Endothelial cell of umbilical vein (primary cell): ENCODE measurements at regions not wholly inside any gene's neighbourhood (a gene's known extent, or its start where the extent isn't known, plus 50 kb on each side); places are given as distances from the start of the nearest gene placed in this dataset.

Experiments used
- BruUV-seq: library from RNA; stranded (reverse); fragments of 400-500 nt; replicated peaks from 2 replicates; lab custom pipeline; 2021; lab: Mats Ljungman, UMichigan
- CTCF ChIA-PET: fragments of 300-600, 350-600 bp; sonication (Branson Sonifier 250); formaldehyde crosslinking; loops from one replicate; lab custom pipeline; 2021; ENCODE audit warnings: antibody characterized with exemption, inconsistent platforms; lab: Charles Lee
- POLR2A ChIA-PET: fragments of 300-600, 350-600 bp; sonication (Branson Sonifier 250); formaldehyde crosslinking; loops from one replicate; lab custom pipeline; 2021; ENCODE audit warnings: antibody characterized with exemption, inconsistent platforms; lab: Charles Lee
- DNase-seq: peaks from one replicate; pipeline ENCODE4 v3.0.0-alpha.2; 2011; ENCODE audit warnings: low read depth, low spot score
- FAIRE-seq: peaks from 2 replicates; lab custom pipeline; 2011; peaks lifted over from hg19 to GRCh38; lab: Jason Lieb, UNC
- H2AFZ ChIP-seq: 2 replicates; pipeline ENCODE4 v1.6.0; 2012; ENCODE audit warnings: low read depth, low read length, control low read depth, inconsistent platforms
- H3K27ac ChIP-seq: 2 replicates; pipeline ENCODE4 v1.5.1; 2011; ENCODE audit warnings: low read depth, mild to moderate bottlenecking, control low read depth, low read length, moderate library complexity; ENCODE audit not compliant: insufficient read depth
- H3K27me3 ChIP-seq, 2 experiments: 2 replicates each; pipeline versions ENCODE4 v1.6.0 to v1.6.1; 2011; ENCODE audit warnings: low read length in 2 of 2, mixed read lengths in 1 of 2; ENCODE audit not compliant: control insufficient read depth in 2 of 2, insufficient read depth in 2 of 2
- H3K36me3 ChIP-seq, 2 experiments: 2 replicates in 1 of 2; 3 replicates in 1 of 2; pipeline ENCODE4 v1.5.1; 2011; ENCODE audit warnings: low read length in 2 of 2, mild to moderate bottlenecking in 1 of 2, moderate library complexity in 1 of 2; ENCODE audit not compliant: control insufficient read depth in 2 of 2, insufficient read depth in 2 of 2; ENCODE audit errors: extremely low read depth in 1 of 2
- H3K4me1 ChIP-seq: 3 replicates; pipeline ENCODE4 v1.5.1; 2011; ENCODE audit warnings: mild to moderate bottlenecking, low read length; ENCODE audit not compliant: control insufficient read depth, insufficient read depth; ENCODE audit errors: extremely low read depth
- H3K4me2 ChIP-seq: 2 replicates; pipeline ENCODE4 v1.6.1; 2011; ENCODE audit warnings: low read length, control low read depth, mixed read lengths; ENCODE audit not compliant: insufficient read depth
- H3K4me3 ChIP-seq, 3 experiments: fragments of 200-600 bp in 1 of 3; sonication (generic), shearing (Covaris generic) in 1 of 3; replicated peaks in 1 of 3; 2 replicates each; pipeline ENCODE4 v1.5.1; 2011 to 2016; ENCODE audit warnings: control low read depth in 3 of 3, low read length in 3 of 3, mild to moderate bottlenecking in 2 of 3, inconsistent platforms in 1 of 3, low read depth in 1 of 3, moderate library complexity in 1 of 3; ENCODE audit not compliant: insufficient read depth in 1 of 3
- H3K79me2 ChIP-seq: 2 replicates; pipeline ENCODE4 v1.6.0; 2012; ENCODE audit warnings: low read length, inconsistent platforms; ENCODE audit not compliant: control insufficient read depth, insufficient read depth
- H3K9ac ChIP-seq: replicated peaks from 2 replicates; pipeline ENCODE3; 2011; ENCODE audit warnings: low read length, control low read depth; ENCODE audit not compliant: insufficient read depth; ENCODE audit errors: extremely low read depth
- H3K9me1 ChIP-seq: replicated peaks from 3 replicates; pipeline ENCODE4 v1.6.0; 2011; ENCODE audit warnings: mild to moderate bottlenecking, low read length; ENCODE audit not compliant: control insufficient read depth, insufficient read depth; ENCODE audit errors: extremely low read depth
- H3K9me3 ChIP-seq: replicated peaks from 2 replicates; pipeline ENCODE4 v1.5.1; 2012; ENCODE audit warnings: low read length, inconsistent platforms; ENCODE audit not compliant: control insufficient read depth, insufficient read depth
- H4K20me1 ChIP-seq: replicated peaks from 2 replicates; pipeline ENCODE3; 2011; ENCODE audit warnings: mild to moderate bottlenecking, low read length; ENCODE audit not compliant: control insufficient read depth, insufficient read depth; ENCODE audit errors: extremely low read depth
- EZH2 ChIP-seq: IDR thresholded peaks from 2 replicates; pipeline ENCODE4 v1.6.1; 2012; ENCODE audit warnings: borderline replicate concordance, low read depth, mild to moderate bottlenecking, moderate library complexity, low read length, inconsistent platforms; ENCODE audit not compliant: severe bottlenecking
- FOS ChIP-seq: IDR thresholded peaks from 2 replicates; pipeline ENCODE4 v1.6.1; 2011; ENCODE audit warnings: mild to moderate bottlenecking, low read length, moderate library complexity, borderline replicate concordance; ENCODE audit not compliant: insufficient read depth
- GATA2 ChIP-seq: IDR thresholded peaks from 2 replicates; pipeline ENCODE4 v1.7.0; 2011; ENCODE audit warnings: low read depth, mild to moderate bottlenecking, moderate library complexity, mixed read lengths, low read length; ENCODE audit not compliant: insufficient read length, insufficient read depth
- JUN ChIP-seq: IDR thresholded peaks from 2 replicates; pipeline ENCODE4 v1.6.1; 2011; ENCODE audit warnings: borderline replicate concordance, low read depth; ENCODE audit not compliant: insufficient read length, insufficient read depth
- MYC ChIP-seq: IDR thresholded peaks from one replicate; pipeline ENCODE4 v1.6.1; 2011; ENCODE audit warnings: mild to moderate bottlenecking, low read depth, low read length
- POLR2A ChIP-seq: IDR thresholded peaks from 2 replicates; pipeline ENCODE4 v1.6.1; 2012; ENCODE audit warnings: low read depth, mild to moderate bottlenecking, control low read depth, low read length
- POLR2AphosphoS5 ChIP-seq: IDR thresholded peaks from 2 replicates; pipeline ENCODE4 v1.6.1; 2012; ENCODE audit warnings: low read depth, mild to moderate bottlenecking, control low read depth, low read length, moderate library complexity; ENCODE audit not compliant: insufficient read depth
- dilution Hi-C: fragments of 300-500 bp; cut with MboI; formaldehyde crosslinking; loops from one replicate; pipeline ENCODE4 v1.15.0; 2019; ENCODE audit warnings: low sequenced_read_pairs; ENCODE audit not compliant: extremely low pct_ligation_motif_present
- intact Hi-C: fragments of 100-400 bp; cut with micrococcal nuclease; formaldehyde crosslinking; loops from one replicate; pipeline ENCODE4 v1.10.0; 2022
- TF ChIP-seq, protein P1 (sequence below), 2 donors: IDR thresholded peaks; 1 replicate in 1 of 2; 2 replicates in 1 of 2; pipeline ENCODE4 v1.5.1; 2011; ENCODE audit warnings: low read length in 2 of 2, mild to moderate bottlenecking in 2 of 2, moderate library complexity in 2 of 2, control low read depth in 1 of 2, inconsistent platforms in 1 of 2, low read depth in 1 of 2; ENCODE audit not compliant: insufficient read depth in 1 of 2; ENCODE audit errors: extremely low read depth in 1 of 2
- TF ChIP-seq, protein P2 (sequence below): IDR thresholded peaks from 2 replicates; pipeline ENCODE4 v1.6.1; 2011; ENCODE audit not compliant: insufficient read depth, insufficient read length

DNA sequence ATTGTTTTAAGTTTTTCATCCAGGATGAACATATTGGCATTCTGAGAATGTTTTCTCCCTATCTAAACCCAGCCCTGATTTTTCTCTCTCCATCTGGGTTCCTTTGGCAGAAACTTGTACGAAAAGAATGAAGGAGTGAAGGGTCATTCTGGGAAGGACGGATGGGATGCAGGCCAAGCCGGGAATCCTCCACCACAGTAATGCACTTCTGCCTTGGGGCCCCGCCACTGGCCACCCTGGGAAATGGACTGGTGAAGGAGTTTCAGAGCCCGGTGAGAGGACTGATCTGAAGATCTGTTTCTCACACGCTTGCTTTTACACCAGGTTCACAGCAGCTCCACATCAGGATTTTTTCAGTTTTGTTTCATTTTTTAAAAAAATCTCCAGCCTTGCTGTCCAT is 554.8 kb downstream of the BNC2 start:
- FAIRE-seq = no peak
- Histone ChIP-seq H2AFZ (no peak overlapping the region), H3K36me3 (no peaks in the 10 kb centered on the region), H4K20me1 (no peaks in the 10 kb centered on the region), H3K9me3 (no peaks in the 10 kb centered on the region), H3K4me2 (no peak overlapping the region), H3K4me1 (no peaks in the 10 kb centered on the region), H3K79me2 (no peaks in the 10 kb centered on the region), H3K9ac (no peak overlapping the region), H3K4me3 (no peak overlapping the region), H3K27ac (no peak overlapping the region), H3K27me3 (peaks cover 3 to 4% of the 10 kb centered on the region in 2 experiments), H3K9me1 (no peaks in the 10 kb centered on the region)
- no TSS peak for BruUV-seq
- CTCF ChIA-PET = no interaction called here
- TF ChIP-seq, protein P1, sequence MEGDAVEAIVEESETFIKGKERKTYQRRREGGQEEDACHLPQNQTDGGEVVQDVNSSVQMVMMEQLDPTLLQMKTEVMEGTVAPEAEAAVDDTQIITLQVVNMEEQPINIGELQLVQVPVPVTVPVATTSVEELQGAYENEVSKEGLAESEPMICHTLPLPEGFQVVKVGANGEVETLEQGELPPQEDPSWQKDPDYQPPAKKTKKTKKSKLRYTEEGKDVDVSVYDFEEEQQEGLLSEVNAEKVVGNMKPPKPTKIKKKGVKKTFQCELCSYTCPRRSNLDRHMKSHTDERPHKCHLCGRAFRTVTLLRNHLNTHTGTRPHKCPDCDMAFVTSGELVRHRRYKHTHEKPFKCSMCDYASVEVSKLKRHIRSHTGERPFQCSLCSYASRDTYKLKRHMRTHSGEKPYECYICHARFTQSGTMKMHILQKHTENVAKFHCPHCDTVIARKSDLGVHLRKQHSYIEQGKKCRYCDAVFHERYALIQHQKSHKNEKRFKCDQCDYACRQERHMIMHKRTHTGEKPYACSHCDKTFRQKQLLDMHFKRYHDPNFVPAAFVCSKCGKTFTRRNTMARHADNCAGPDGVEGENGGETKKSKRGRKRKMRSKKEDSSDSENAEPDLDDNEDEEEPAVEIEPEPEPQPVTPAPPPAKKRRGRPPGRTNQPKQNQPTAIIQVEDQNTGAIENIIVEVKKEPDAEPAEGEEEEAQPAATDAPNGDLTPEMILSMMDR (IDR thresholded peaks at IDR 0.05; ENCODE audit: extremely low read depth in 1 of 2, insufficient read depth in 1 of 2, low read depth in 1 of 2, low read length in 2 of 2) = no peak
- no peak for TF ChIP-seq FOS
- no peak for TF ChIP-seq MYC
- TF ChIP-seq, protein P2, sequence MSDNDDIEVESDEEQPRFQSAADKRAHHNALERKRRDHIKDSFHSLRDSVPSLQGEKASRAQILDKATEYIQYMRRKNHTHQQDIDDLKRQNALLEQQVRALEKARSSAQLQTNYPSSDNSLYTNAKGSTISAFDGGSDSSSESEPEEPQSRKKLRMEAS = no peak
- TF ChIP-seq POLR2AphosphoS5 = no peak
- no peak for TF ChIP-seq EZH2
- no peak for TF ChIP-seq JUN
- no peak for TF ChIP-seq GATA2
- TF ChIP-seq POLR2A = no peak
- intact Hi-C loops (no loop called here), dilution Hi-C loops (no loop called here)
- POLR2A ChIA-PET = no interaction called here
- no peak for DNase-seq
